ENCODE measurements at regions not wholly inside any gene's neighbourhood (a gene's known extent, or its start where the extent isn't known, plus 50 kb on each side); places are given as distances from the start of the nearest gene placed in this dataset.

DNA sequence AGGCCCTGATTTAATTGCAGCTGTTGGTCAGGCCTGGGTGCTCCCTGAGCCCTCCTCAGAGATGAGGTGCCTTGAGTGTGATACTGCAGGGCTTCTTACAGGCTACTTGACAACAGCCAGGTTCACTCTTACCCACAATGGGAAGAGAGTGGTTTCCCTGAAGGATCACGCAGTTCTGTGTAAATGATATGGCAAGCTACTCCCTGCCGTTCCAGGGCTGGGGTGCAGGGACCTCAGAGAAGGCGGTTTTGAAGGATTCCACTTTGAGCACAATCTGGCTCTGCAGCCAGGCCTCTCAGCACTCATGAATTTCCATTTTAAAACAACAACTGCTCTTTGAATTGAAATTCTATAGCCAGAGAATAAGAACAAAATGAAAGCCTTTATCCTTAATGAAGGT, 92.9 kb downstream of the SLC17A6 start:
- H4K20me1 ChIP-seq, result no peaks in the 10 kb centered on the region
- H3K4me1 ChIP-seq, result peaks cover 35% of the 10 kb centered on the region
- no peak overlapping the region for H3K9ac ChIP-seq
- peak overlapping the region; percentile 36; the same call in 1 of the 2 replicates for H3K27ac ChIP-seq
- H3K27me3 ChIP-seq, result no peaks in the 10 kb centered on the region
- no peaks in the 10 kb centered on the region for H3K9me3 ChIP-seq
- no peaks in the 10 kb centered on the region for H3K36me3 ChIP-seq
- H3K4me3 ChIP-seq, result no peak overlapping the region
- no peak for TF ChIP-seq Cebpa-rat (IDR thresholded peaks at IDR 0.05)
- H3K4me2 ChIP-seq, result peak overlapping the region; percentile 88

DNA sequence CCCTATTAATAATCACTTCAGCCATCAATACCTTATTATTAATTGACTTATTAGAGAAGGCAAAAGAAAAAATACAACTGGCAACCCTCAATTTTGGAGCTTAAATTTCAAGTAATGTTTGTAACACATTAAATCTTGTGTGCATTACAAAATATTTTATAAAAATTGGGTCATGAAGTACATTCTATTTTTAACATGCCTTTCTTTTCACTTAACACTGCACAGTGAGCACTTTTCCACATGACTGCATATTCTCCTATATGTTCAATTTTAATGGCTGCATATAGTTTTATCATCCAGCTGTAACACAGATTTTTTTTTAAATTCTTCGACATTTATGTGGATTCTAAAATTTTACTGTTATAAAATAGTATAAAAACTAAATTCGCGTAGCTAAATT, 92.5 kb downstream of the SLC17A6 start:
- H3K36me3 ChIP-seq, result no peaks in the 10 kb centered on the region
- H3K27ac ChIP-seq, result no peak overlapping the region
- H3K9ac ChIP-seq, result no peak overlapping the region
- TF ChIP-seq Cebpa-rat (IDR thresholded peaks at IDR 0.05), result no peak
- no peaks in the 10 kb centered on the region for H3K27me3 ChIP-seq
- no peaks in the 10 kb centered on the region for H3K9me3 ChIP-seq
- no peaks in the 10 kb centered on the region for H4K20me1 ChIP-seq
- H3K4me1 ChIP-seq, result peaks cover 35% of the 10 kb centered on the region
- H3K4me3 ChIP-seq, result no peak overlapping the region
- H3K4me2 ChIP-seq, result peak overlapping the region; percentile 88

DNA sequence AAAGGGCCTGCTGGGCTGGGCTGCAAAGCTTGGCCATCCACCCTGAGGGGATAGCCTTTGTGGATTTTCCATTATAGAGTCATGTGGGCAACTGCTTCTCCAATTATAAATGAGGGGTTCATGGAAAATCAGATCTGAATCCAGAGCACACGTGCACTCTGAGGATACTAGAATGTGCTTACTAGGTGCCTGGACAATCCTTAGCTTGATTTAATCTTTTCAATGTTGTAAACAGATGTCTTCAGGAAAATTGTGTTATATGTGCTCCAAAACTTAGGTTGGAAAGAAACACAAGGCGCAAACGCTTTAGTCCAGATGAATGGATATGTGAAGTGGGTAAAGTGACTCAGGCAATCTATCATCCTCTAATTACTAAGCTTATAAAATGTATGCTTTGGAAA, 92.0 kb downstream of the SLC17A6 start:
- H3K4me1 ChIP-seq, result peaks cover 35% of the 10 kb centered on the region
- no peaks in the 10 kb centered on the region for H4K20me1 ChIP-seq
- no peak overlapping the region for H3K9ac ChIP-seq
- H3K9me3 ChIP-seq, result no peaks in the 10 kb centered on the region
- H3K4me2 ChIP-seq, result no peak overlapping the region
- no peak overlapping the region for H3K27ac ChIP-seq
- H3K36me3 ChIP-seq, result no peaks in the 10 kb centered on the region
- TF ChIP-seq Cebpa-rat (IDR thresholded peaks at IDR 0.05), result no peak
- no peaks in the 10 kb centered on the region for H3K27me3 ChIP-seq
- no peak overlapping the region for H3K4me3 ChIP-seq

Measured in BLaER1 (cell line).